Esophagus squamous epithelium (tissue), 4 donors: ENCODE measurements at regions not wholly inside any gene's neighbourhood (a gene's known extent, or its start where the extent isn't known, plus 50 kb on each side); places are given as distances from the start of the nearest gene placed in this dataset.

Experiments used
- CTCF ChIP-seq, 6 experiments: fragments of 450-650 bp in 4 of 6; fragments of 200-600 bp in 2 of 6; sonication (generic) in 2 of 6; IDR thresholded peaks; one replicate each; pipeline ENCODE4 v1.5.1; 2016 to 2019; ENCODE audit warnings: antibody characterized with exemption in 6 of 6, mild to moderate bottlenecking in 4 of 6, moderate library complexity in 4 of 6
- POLR2A ChIP-seq, 4 donors: fragments of 450-650 bp; IDR thresholded peaks; one replicate each; pipeline ENCODE4 v1.6.1; 2017; ENCODE audit warnings: antibody characterized with exemption in 4 of 4, mild to moderate bottlenecking in 4 of 4, moderate library complexity in 3 of 4

GRCh38 chr2:100630473-100630977 is 67.7 kb downstream of the PDCL3 start:
- no peak for TF ChIP-seq CTCF (IDR thresholded peaks at IDR 0.05)
- TF ChIP-seq POLR2A (IDR thresholded peaks at IDR 0.05): no peak
